ENCODE measurements at regions not wholly inside any gene's neighbourhood (a gene's known extent, or its start where the extent isn't known, plus 50 kb on each side); places are given as distances from the start of the nearest gene placed in this dataset.

DNA sequence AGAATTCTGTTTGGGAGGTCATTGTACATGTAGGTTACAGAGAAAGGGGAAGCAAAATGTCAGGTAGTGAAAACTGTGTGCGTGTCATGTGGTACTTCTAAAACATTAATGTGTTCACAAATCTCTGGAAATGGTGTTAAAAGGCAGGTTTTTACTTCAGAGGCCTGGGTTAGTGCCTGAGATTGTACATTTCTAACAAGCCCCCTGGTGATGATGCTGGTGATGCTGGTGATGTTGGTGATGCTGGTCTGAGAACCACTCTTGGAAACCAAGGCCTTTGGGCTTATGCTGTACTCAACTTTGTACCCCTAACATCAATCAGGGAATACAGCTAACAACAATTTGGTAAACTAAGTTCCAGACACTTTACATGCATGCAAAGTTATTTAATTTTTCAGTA is 187.1 kb downstream of the SCG2 start:
- H3K4me2 ChIP-seq (ENCODE audit: low read length), result no peak overlapping the region
- no peaks in the 10 kb centered on the region for H3K79me2 ChIP-seq
- H3K4me3 ChIP-seq (ENCODE audit: low read depth, low read length), result no peak overlapping the region
- TF ChIP-seq CTCF (IDR thresholded peaks at IDR 0.05), result no peak
- no peaks in the 10 kb centered on the region for H3K9me3 ChIP-seq (ENCODE audit: control insufficient read depth, low read length)
- H3K4me1 ChIP-seq, result no peaks in the 10 kb centered on the region
- no peak overlapping the region for H3K9ac ChIP-seq
- no peak overlapping the region for H2AFZ ChIP-seq
- no peaks in the 10 kb centered on the region for H3K36me3 ChIP-seq (ENCODE audit: control insufficient read depth, insufficient read depth, low read length)
- H3K27me3 ChIP-seq (ENCODE audit: control insufficient read depth, insufficient read depth, low read length), result no peaks in the 10 kb centered on the region
- no peak overlapping the region for H3K27ac ChIP-seq

GRCh38 chr2:223416815-223417610 is 185.1 kb downstream of the SCG2 start:
- no peaks in the 10 kb centered on the region for H3K4me1 ChIP-seq
- no peaks in the 10 kb centered on the region for H3K79me2 ChIP-seq
- H3K36me3 ChIP-seq (ENCODE audit: control insufficient read depth, insufficient read depth, low read length), result no peaks in the 10 kb centered on the region
- H2AFZ ChIP-seq, result no peak overlapping the region
- H3K4me2 ChIP-seq (ENCODE audit: low read length), result no peak overlapping the region
- no peaks in the 10 kb centered on the region for H3K27me3 ChIP-seq (ENCODE audit: control insufficient read depth, insufficient read depth, low read length)
- no peak overlapping the region for H3K9ac ChIP-seq
- no peak for TF ChIP-seq CTCF (IDR thresholded peaks at IDR 0.05)
- H3K27ac ChIP-seq, result no peak overlapping the region
- no peaks in the 10 kb centered on the region for H3K9me3 ChIP-seq (ENCODE audit: control insufficient read depth, low read length)
- H3K4me3 ChIP-seq (ENCODE audit: low read depth, low read length), result no peak overlapping the region

- Histone ChIP-seq H3K4me1 (no peaks in the 10 kb centered on the region), H3K27ac (no peak overlapping the region), H3K27me3 (ENCODE audit: control insufficient read depth, insufficient read depth, low read length) (no peaks in the 10 kb centered on the region), H2AFZ (no peak overlapping the region), H3K4me3 (ENCODE audit: low read depth, low read length) (no peak overlapping the region), H3K79me2 (no peaks in the 10 kb centered on the region), H3K36me3 (ENCODE audit: control insufficient read depth, insufficient read depth, low read length) (no peaks in the 10 kb centered on the region), H3K4me2 (ENCODE audit: low read length) (no peak overlapping the region), H3K9ac (no peak overlapping the region), H3K9me3 (ENCODE audit: control insufficient read depth, low read length) (no peaks in the 10 kb centered on the region)
- no peak for TF ChIP-seq CTCF (IDR thresholded peaks at IDR 0.05)
Measured at GRCh38 chr2:223418131-223418530, 184.0 kb downstream of the SCG2 start.

DNA sequence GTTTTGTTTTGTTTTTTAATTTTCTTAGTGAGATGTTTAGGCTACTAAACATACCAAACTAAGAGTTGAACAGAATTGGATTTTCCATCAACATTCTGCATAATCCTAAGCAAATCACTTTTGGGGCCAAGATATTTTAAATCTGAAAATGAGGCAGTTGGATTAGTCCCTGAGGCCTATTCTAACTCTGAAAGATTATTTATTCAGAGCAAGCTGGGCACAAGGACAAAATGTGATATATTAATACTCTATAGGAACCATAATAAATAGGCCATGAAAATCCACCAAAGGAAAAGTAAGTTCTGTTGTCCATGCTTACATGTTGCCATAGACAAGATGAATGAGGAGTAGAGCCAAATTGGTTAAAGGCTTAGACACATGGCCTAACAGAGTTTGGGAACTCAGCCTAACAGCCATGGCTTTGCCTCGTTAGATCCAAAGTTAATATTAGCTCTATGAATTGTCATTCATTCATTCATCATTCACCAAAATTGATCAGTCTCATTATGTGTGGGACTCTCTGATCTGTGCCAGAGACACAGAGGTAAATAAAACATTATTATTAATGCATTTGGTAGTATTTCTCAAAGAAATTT is 183.5 kb downstream of the SCG2 start:
- no peak overlapping the region for H3K27ac ChIP-seq
- no peak overlapping the region for H2AFZ ChIP-seq
- H3K9ac ChIP-seq, result no peak overlapping the region
- H3K36me3 ChIP-seq (ENCODE audit: control insufficient read depth, insufficient read depth, low read length), result no peaks in the 10 kb centered on the region
- H3K4me2 ChIP-seq (ENCODE audit: low read length), result no peak overlapping the region
- no peak for TF ChIP-seq CTCF (IDR thresholded peaks at IDR 0.05)
- H3K27me3 ChIP-seq (ENCODE audit: control insufficient read depth, insufficient read depth, low read length), result no peaks in the 10 kb centered on the region
- H3K79me2 ChIP-seq, result no peaks in the 10 kb centered on the region
- no peaks in the 10 kb centered on the region for H3K9me3 ChIP-seq (ENCODE audit: control insufficient read depth, low read length)
- H3K4me1 ChIP-seq, result no peaks in the 10 kb centered on the region
- no peak overlapping the region for H3K4me3 ChIP-seq (ENCODE audit: low read depth, low read length)

- Histone ChIP-seq H3K9me3 (ENCODE audit: control insufficient read depth, low read length) (no peaks in the 10 kb centered on the region), H3K9ac (no peak overlapping the region), H3K79me2 (no peaks in the 10 kb centered on the region), H3K27ac (no peak overlapping the region), H3K4me3 (ENCODE audit: low read depth, low read length) (no peak overlapping the region), H2AFZ (no peak overlapping the region), H3K4me2 (ENCODE audit: low read length) (no peak overlapping the region), H3K27me3 (ENCODE audit: control insufficient read depth, insufficient read depth, low read length) (no peaks in the 10 kb centered on the region), H3K36me3 (ENCODE audit: control insufficient read depth, insufficient read depth, low read length) (no peaks in the 10 kb centered on the region), H3K4me1 (no peaks in the 10 kb centered on the region)
- TF ChIP-seq CTCF (IDR thresholded peaks at IDR 0.05), result no peak
Measured at GRCh38 chr2:223420048-223420447, 182.1 kb downstream of the SCG2 start.
